GM18508 (cell line): ENCODE measurements at regions not wholly inside any gene's neighbourhood (a gene's known extent, or its start where the extent isn't known, plus 50 kb on each side); places are given as distances from the start of the nearest gene placed in this dataset.
"Not testable (repeated sequence)": the region's sequence is repeated elsewhere in the genome, so short reads cannot be mapped to it uniquely, and the experiment has no call there.

ENCODE experiments used
- ATAC-seq: cut with Tn5 transposase; IDR thresholded peaks from one replicate; pipeline ENCODE4 v1.9.1; 2021; ENCODE audit warnings: moderate number of reproducible peaks; ENCODE audit not compliant: insufficient read depth, unreplicated experiment

- no peak for ATAC-seq
Measured at GRCh38 chr11:116329354-116330090, 443.3 kb downstream of the BUD13 start.

GRCh38 chr11:116328851-116329250, 443.9 kb downstream of the BUD13 start:
- no peak for ATAC-seq

DNA sequence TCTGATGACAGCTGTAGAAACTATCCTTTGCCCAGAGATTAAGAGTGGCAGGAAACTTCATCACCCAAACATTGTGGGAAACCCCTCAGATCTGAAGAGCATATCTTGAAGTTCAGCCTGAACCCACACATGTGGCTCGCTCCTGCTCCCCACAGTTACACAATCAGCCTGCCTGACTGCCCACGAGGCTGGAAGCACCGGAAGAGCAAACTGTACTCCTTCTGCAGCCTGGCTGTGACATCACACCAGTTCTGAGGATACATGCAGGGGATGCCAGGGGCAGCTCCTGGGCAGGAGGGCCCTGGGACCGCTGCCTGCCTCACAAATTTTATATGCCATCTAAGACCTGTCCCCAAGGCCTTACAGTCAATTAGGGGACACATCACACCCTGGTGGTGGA, 444.4 kb downstream of the BUD13 start:
- no peak for ATAC-seq

GRCh38 chr11:116326146-116326545, 446.6 kb downstream of the BUD13 start:
- ATAC-seq: no peak

GRCh38 chr11:116325247-116325646, 447.5 kb downstream of the BUD13 start:
- no peak for ATAC-seq

GRCh38 chr11:116324077-116324476, 448.7 kb downstream of the BUD13 start:
- ATAC-seq: not testable (repeated sequence)

DNA sequence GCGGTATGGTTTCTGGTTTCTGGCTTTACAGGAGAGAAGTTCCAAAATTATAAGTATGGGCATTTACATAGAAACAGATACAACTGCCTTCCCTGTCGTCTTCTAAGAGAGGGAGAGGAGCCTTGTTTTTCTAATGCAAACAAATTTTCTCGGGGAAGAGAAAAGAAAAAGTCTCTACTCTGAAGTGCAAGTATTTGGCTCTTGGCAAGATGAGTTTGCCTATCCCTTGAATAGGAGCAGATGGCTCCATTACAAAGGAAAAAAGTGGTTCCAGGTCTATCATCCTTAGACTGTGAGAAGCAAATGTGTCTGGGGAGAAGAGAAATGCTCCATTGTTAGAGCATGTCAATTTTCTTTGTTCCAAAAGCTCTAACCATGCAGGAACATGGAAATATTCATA, 455.6 kb downstream of the BUD13 start:
- no peak for ATAC-seq

DNA sequence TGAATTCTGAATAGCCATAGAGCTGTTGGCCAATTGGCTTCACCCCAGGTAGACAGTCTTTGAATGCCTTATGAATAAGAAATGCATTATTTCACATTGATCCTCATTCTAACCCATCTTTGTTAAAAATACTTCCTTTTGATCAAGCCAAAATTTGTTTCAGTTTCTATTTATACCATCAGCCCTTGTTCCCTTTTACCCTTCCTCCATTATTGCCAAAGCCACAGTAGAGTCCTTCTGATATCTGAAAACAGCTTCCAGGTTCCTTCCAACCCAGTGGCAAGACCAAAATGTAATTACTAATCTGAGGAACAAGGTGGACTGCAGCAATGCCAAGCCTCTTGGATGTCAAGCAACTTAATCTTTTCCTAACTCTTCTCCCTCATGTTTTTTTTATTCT, 458.8 kb downstream of the BUD13 start:
- no peak for ATAC-seq

- ATAC-seq: no peak
Measured at GRCh38 chr11:116312570-116313391, 460.0 kb downstream of the BUD13 start.

DNA sequence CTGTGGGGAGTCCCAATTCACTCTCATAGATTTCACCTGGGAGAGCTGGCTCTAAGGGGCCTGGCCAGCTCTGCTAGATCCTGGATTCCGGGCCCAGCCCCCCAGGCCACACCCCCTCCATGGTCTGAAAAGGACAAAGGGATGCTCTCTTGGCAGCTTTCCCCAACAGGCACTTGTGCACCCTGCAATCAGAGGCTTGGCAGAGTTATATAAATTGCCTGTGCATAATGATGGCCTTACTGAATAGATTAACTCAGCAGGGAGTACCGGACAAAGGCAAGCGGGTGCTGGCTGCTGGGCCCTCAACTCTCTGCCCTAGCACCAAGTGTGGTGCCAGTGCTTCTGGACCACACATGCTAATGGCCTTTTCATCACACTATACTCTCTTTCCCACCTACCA, 461.6 kb downstream of the BUD13 start:
- no peak for ATAC-seq

GRCh38 chr11:116310698-116311097, 462.1 kb downstream of the BUD13 start:
- no peak for ATAC-seq

GRCh38 chr11:116310226-116310625, 462.6 kb downstream of the BUD13 start:
- no peak for ATAC-seq

DNA sequence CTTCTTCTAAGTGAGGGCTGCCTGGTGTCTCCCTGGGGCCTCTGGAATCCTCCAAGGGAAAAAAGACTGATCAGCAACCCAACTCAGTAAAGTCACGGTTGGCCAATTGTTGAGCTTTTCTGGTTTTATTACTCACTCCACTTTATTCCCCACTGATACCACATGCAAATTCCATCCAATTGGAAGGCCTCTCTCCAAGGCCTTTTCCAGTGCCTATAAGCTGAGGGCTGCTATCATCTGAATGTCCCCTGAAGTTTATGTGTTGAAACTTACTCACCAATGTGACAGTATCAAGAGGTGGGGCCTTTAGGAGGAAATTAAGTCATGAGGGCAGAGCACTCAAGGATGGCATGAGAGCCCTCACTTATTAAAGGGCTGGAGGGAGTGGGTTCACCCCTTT, 463.3 kb downstream of the BUD13 start:
- ATAC-seq: no peak

- ATAC-seq: no peak
Measured at GRCh38 chr11:116302756-116303155, 470.0 kb downstream of the BUD13 start.

DNA sequence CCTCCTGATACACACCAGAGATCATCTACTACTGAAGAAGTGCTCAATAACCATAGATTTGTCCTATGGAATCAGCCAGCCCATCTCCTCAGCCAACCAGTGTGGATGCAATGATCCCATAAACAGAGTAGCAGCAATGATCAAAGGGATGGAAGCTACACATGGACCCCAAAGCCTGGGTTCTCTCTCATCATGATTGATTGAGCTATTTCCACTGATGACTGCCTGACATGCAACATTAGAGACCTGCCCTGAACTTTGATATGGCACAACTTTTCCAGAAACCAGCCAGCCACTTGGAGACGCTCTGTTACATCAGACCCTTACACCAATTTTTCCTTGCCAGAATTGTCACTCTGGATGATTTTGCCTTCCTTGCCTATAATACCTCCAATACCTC, 471.6 kb downstream of the BUD13 start:
- ATAC-seq: no peak

DNA sequence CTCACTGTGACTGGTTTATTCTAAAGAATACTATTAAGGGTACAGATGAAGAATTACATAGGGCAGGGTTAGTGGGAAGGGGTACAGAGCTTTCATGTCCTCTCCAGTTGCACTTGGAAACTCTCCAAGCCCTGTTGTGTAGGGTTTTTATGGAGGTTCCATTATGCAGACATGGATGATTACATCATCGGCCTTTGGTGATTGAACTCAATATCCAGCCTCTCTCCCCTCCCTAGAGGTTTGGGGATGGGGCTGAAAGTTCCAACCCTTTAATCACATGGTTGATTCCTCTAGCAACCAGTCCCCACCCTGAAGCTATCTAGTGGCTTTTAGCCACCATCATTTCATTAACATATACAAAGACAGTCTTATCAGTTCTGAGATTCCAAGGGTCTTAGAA, 472.6 kb downstream of the BUD13 start:
- no peak for ATAC-seq

DNA sequence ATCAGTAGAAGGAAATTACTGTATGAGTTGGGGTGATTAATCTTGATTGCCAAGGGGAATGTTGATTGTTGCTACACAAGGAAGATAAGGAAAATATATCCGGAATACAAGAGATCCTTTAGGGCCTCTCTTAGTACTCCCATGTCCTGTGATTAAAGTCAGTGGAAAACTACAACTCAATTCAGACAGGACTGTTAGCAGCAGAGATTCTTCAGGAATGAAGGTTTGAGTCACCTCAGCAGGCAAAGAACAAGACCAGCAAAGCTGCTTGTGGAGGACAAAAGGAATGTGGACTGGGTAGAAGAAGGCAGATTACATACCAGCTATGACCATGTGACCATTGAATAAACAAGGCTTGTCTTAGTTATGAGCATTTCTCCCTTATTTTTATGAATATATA, 478.2 kb downstream of the BUD13 start:
- no peak for ATAC-seq

- ATAC-seq: no peak
Measured at GRCh38 chr11:116287866-116288265, 484.9 kb downstream of the BUD13 start.

DNA sequence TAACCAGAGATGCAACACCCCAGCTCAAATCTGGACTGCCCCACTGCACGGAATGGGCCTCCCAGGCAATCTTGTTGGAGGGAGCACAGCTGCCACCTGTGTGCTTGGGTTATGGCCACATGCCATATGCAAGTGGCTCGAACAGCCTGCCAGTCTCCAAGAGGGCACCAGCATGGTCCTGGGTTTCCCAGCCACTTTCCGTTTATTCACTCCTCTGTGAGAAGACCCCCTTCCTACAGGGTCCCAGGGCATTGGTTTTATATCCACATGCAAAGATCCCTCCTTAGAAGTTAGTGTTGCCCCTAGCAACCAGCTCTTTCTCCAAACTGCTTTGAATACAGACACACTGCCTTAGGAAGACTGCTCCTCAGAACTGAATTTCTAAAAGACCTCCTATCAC, 487.8 kb downstream of the BUD13 start:
- ATAC-seq: no peak

- no peak for ATAC-seq
Measured at GRCh38 chr11:116283300-116283699, 489.5 kb downstream of the BUD13 start.

GRCh38 chr11:116282481-116282880, 490.3 kb downstream of the BUD13 start:
- ATAC-seq: no peak
